ENCODE measurements at regions not wholly inside any gene's neighbourhood (a gene's known extent, or its start where the extent isn't known, plus 50 kb on each side); places are given as distances from the start of the nearest gene placed in this dataset.

- no peaks in the 10 kb centered on the region for H3K27me3 ChIP-seq (ENCODE audit: control insufficient read depth, insufficient read depth, low read length)
- TF ChIP-seq CTCF (conservative IDR thresholded peaks at IDR 0.05 in 1 of 2, IDR thresholded peaks at IDR 0.05 in 1 of 2; ENCODE audit: low read depth in 1 of 2, low read length in 2 of 2) = no peak
- no peak for TF ChIP-seq EZH2 (IDR thresholded peaks at IDR 0.05; ENCODE audit: low read length, missing control alignments)
- no peaks in the 10 kb centered on the region for H3K4me1 ChIP-seq (ENCODE audit: control insufficient read depth, extremely low read depth, insufficient read depth, low read length)
- H3K9me3 ChIP-seq (ENCODE audit: control insufficient read depth, insufficient read depth, low read depth, low read length) = no peaks in the 10 kb centered on the region
- no peaks in the 10 kb centered on the region for H4K20me1 ChIP-seq (ENCODE audit: control insufficient read depth, extremely low read depth, insufficient read depth, low read length)
- no peak overlapping the region for H2AFZ ChIP-seq (ENCODE audit: low read length)
- no peak overlapping the region for H3K27ac ChIP-seq (ENCODE audit: insufficient read depth, low read length)
- DNase-seq (ENCODE audit: low read depth in 2 of 2) = no peak
- H3K4me3 ChIP-seq (replicated peaks in 1 of 4; ENCODE audit: control extremely low read depth in 1 of 4, insufficient read depth in 1 of 4, low read depth in 3 of 4, low read length in 4 of 4) = no peak overlapping the region
- no peak overlapping the region for H3K4me2 ChIP-seq (ENCODE audit: extremely low read depth, insufficient read depth, low read length)
- H3K79me2 ChIP-seq (ENCODE audit: control insufficient read depth, insufficient read depth, low read length) = no peaks in the 10 kb centered on the region
- H3K36me3 ChIP-seq (ENCODE audit: control insufficient read depth, insufficient read depth, low read length) = no peaks in the 10 kb centered on the region
- H3K9ac ChIP-seq (ENCODE audit: insufficient read depth, low read length) = no peak overlapping the region
Observed at GRCh38 chr4:188754372-188755002, 615.2 kb downstream of the TRIML1 start.

GRCh38 chr4:188767496-188767895 lies 628.3 kb downstream of the TRIML1 start:
- H4K20me1 ChIP-seq (ENCODE audit: control insufficient read depth, extremely low read depth, insufficient read depth, low read length) = no peaks in the 10 kb centered on the region
- TF ChIP-seq CTCF (conservative IDR thresholded peaks at IDR 0.05 in 1 of 2, IDR thresholded peaks at IDR 0.05 in 1 of 2; ENCODE audit: low read depth in 1 of 2, low read length in 2 of 2) (no peak), EZH2 (IDR thresholded peaks at IDR 0.05; ENCODE audit: low read length, missing control alignments) (no peak)
- H3K27ac ChIP-seq (ENCODE audit: insufficient read depth, low read length) = no peak overlapping the region
- no peaks in the 10 kb centered on the region for H3K36me3 ChIP-seq (ENCODE audit: control insufficient read depth, insufficient read depth, low read length)
- no peak overlapping the region for H3K4me2 ChIP-seq (ENCODE audit: extremely low read depth, insufficient read depth, low read length)
- no peaks in the 10 kb centered on the region for H3K27me3 ChIP-seq (ENCODE audit: control insufficient read depth, insufficient read depth, low read length)
- H3K4me1 ChIP-seq (ENCODE audit: control insufficient read depth, extremely low read depth, insufficient read depth, low read length) = no peaks in the 10 kb centered on the region
- H3K4me3 ChIP-seq (replicated peaks in 1 of 4; ENCODE audit: control extremely low read depth in 1 of 4, insufficient read depth in 1 of 4, low read depth in 3 of 4, low read length in 4 of 4) = no peak overlapping the region
- H2AFZ ChIP-seq (ENCODE audit: low read length) = no peak overlapping the region
- H3K9ac ChIP-seq (ENCODE audit: insufficient read depth, low read length) = no peak overlapping the region
- no peak for DNase-seq (ENCODE audit: low read depth in 2 of 2)
- no peaks in the 10 kb centered on the region for H3K9me3 ChIP-seq (ENCODE audit: control insufficient read depth, insufficient read depth, low read depth, low read length)
- no peaks in the 10 kb centered on the region for H3K79me2 ChIP-seq (ENCODE audit: control insufficient read depth, insufficient read depth, low read length)

- H3K27ac ChIP-seq (ENCODE audit: insufficient read depth, low read length) = no peak overlapping the region
Observed at GRCh38 chr4:188778905-188779304, 639.7 kb downstream of the TRIML1 start.

More at GRCh38 chr4:188778905-188779304, 639.7 kb downstream of the TRIML1 start:
- Histone ChIP-seq H2AFZ (ENCODE audit: low read length) (no peak overlapping the region), H3K9ac (ENCODE audit: insufficient read depth, low read length) (no peak overlapping the region), H3K36me3 (ENCODE audit: control insufficient read depth, insufficient read depth, low read length) (no peaks in the 10 kb centered on the region), H4K20me1 (ENCODE audit: control insufficient read depth, extremely low read depth, insufficient read depth, low read length) (no peaks in the 10 kb centered on the region), H3K9me3 (ENCODE audit: control insufficient read depth, insufficient read depth, low read depth, low read length) (no peaks in the 10 kb centered on the region), H3K4me2 (ENCODE audit: extremely low read depth, insufficient read depth, low read length) (no peak overlapping the region), H3K4me3 (replicated peaks in 1 of 4; ENCODE audit: control extremely low read depth in 1 of 4, insufficient read depth in 1 of 4, low read depth in 3 of 4, low read length in 4 of 4) (no peak overlapping the region), H3K27me3 (ENCODE audit: control insufficient read depth, insufficient read depth, low read length) (no peaks in the 10 kb centered on the region), H3K79me2 (ENCODE audit: control insufficient read depth, insufficient read depth, low read length) (no peaks in the 10 kb centered on the region), H3K4me1 (ENCODE audit: control insufficient read depth, extremely low read depth, insufficient read depth, low read length) (peaks cover 3% of the 10 kb centered on the region)
- peak; percentile 0 to 24 for DNase-seq (ENCODE audit: low read depth in 2 of 2)
- TF ChIP-seq CTCF (conservative IDR thresholded peaks at IDR 0.05 in 1 of 2, IDR thresholded peaks at IDR 0.05 in 1 of 2; ENCODE audit: low read depth in 1 of 2, low read length in 2 of 2) = no peak
- no peak for TF ChIP-seq EZH2 (IDR thresholded peaks at IDR 0.05; ENCODE audit: low read length, missing control alignments)

Measured in fibroblast of lung (primary cell).